ENCODE measurements at regions not wholly inside any gene's neighbourhood (a gene's known extent, or its start where the extent isn't known, plus 50 kb on each side); places are given as distances from the start of the nearest gene placed in this dataset.

DNA sequence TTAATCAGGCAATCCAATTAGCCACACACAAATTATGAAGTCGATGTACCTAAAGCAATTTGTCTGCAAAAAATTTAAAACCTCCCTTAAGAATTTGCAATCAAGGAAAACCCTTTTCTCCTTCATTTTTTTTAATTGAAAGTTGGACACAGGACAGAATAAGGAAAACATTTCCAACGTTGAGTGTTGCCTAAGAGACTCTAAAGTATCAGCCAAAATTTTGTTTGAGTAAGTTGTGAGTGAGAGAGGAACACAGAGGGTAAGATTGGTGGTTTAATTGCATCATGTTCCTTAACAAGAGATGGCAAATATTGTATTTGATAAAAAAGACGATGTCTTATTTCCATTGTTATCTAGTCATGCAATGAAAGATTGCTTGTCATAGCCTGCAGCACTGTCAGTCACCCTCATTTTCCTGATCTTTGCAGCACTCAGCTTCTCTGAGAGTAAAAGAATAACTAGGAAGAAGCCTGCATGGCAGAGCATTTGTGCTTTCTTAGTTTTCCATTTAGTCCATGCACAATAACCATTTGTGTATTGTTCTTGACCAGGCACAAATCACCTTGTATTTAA is 115.5 kb downstream of the ICOS start:
- Histone ChIP-seq H3K4me2 (ENCODE audit: low read depth, low read length, poor library complexity, severe bottlenecking) (no peak overlapping the region), H3K9me3 (ENCODE audit: insufficient read depth, low read depth, low read length) (no peaks in the 10 kb centered on the region), H3K4me3 (ENCODE audit: low read length, poor library complexity, severe bottlenecking) (no peak overlapping the region), H3K9ac (ENCODE audit: low read depth, low read length, poor library complexity, severe bottlenecking) (no peak overlapping the region), H4K20me1 (ENCODE audit: insufficient read depth, low read length, poor library complexity, severe bottlenecking) (no peaks in the 10 kb centered on the region), H3K79me2 (ENCODE audit: insufficient read depth, low read length) (no peaks in the 10 kb centered on the region), H3K27me3 (ENCODE audit: insufficient read depth, low read length, poor library complexity, severe bottlenecking) (no peaks in the 10 kb centered on the region), H3K4me1 (ENCODE audit: insufficient read depth, low read length, poor library complexity, severe bottlenecking) (peaks cover 6% of the 10 kb centered on the region), H3K9me2 (replicated peaks; ENCODE audit: low read depth, low read length) (no peaks in the 10 kb centered on the region), H3F3A (ENCODE audit: low read depth) (no peaks in the 10 kb centered on the region), H2AFZ (ENCODE audit: low read length) (no peak overlapping the region), H3K36me3 (ENCODE audit: insufficient read depth, low read length) (no peaks in the 10 kb centered on the region)
- TF ChIP-seq EZH2phosphoT487 (IDR thresholded peaks at IDR 0.05; ENCODE audit: borderline replicate concordance): no peak
- no peak for TF ChIP-seq CTCF (conservative IDR thresholded peaks at IDR 0.05; ENCODE audit: low read length)

DNA sequence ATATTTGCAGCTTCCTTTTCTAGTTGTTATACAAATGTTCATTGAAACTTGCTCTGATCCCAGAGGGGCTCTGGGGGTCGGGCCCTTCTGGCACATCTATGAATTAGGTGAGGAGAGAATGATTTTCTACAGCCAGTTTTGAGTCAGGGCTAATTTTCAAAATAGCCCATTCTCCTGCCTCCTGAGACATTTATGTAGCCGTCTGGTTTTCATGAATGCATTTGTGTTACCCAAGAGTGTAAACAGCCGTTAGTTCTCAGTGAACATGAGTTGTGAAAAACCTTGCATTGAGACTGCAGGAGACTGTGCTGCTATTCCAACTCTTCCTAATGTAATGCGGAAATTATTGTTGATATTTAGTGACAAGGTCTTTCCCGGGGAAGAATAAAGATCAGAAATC is 122.5 kb downstream of the ICOS start:
- Histone ChIP-seq H3K4me3 (ENCODE audit: low read length, poor library complexity, severe bottlenecking) (no peak overlapping the region), H3K9me3 (ENCODE audit: insufficient read depth, low read depth, low read length) (no peaks in the 10 kb centered on the region), H4K20me1 (ENCODE audit: insufficient read depth, low read length, poor library complexity, severe bottlenecking) (no peaks in the 10 kb centered on the region), H3K9ac (ENCODE audit: low read depth, low read length, poor library complexity, severe bottlenecking) (no peak overlapping the region), H3F3A (ENCODE audit: low read depth) (no peaks in the 10 kb centered on the region), H3K27me3 (ENCODE audit: insufficient read depth, low read length, poor library complexity, severe bottlenecking) (no peaks in the 10 kb centered on the region), H2AFZ (ENCODE audit: low read length) (no peak overlapping the region), H3K36me3 (ENCODE audit: insufficient read depth, low read length) (no peaks in the 10 kb centered on the region), H3K9me2 (replicated peaks; ENCODE audit: low read depth, low read length) (no peaks in the 10 kb centered on the region), H3K4me2 (ENCODE audit: low read depth, low read length, poor library complexity, severe bottlenecking) (no peak overlapping the region), H3K4me1 (ENCODE audit: insufficient read depth, low read length, poor library complexity, severe bottlenecking) (no peaks in the 10 kb centered on the region), H3K79me2 (ENCODE audit: insufficient read depth, low read length) (no peaks in the 10 kb centered on the region)
- TF ChIP-seq EZH2phosphoT487 (IDR thresholded peaks at IDR 0.05; ENCODE audit: borderline replicate concordance) (no peak), CTCF (conservative IDR thresholded peaks at IDR 0.05; ENCODE audit: low read length) (no peak)

GRCh38 chr2:204060841-204061240 is 124.3 kb downstream of the ICOS start:
- H3K27me3 ChIP-seq (ENCODE audit: insufficient read depth, low read length, poor library complexity, severe bottlenecking): no peaks in the 10 kb centered on the region
- H3K79me2 ChIP-seq (ENCODE audit: insufficient read depth, low read length): no peaks in the 10 kb centered on the region
- H2AFZ ChIP-seq (ENCODE audit: low read length): no peak overlapping the region

More at GRCh38 chr2:204060841-204061240, 124.3 kb downstream of the ICOS start:
- Histone ChIP-seq H3K9me3 (ENCODE audit: insufficient read depth, low read depth, low read length) (no peaks in the 10 kb centered on the region), H3K36me3 (ENCODE audit: insufficient read depth, low read length) (no peaks in the 10 kb centered on the region), H3K4me1 (ENCODE audit: insufficient read depth, low read length, poor library complexity, severe bottlenecking) (no peaks in the 10 kb centered on the region), H3K4me2 (ENCODE audit: low read depth, low read length, poor library complexity, severe bottlenecking) (no peak overlapping the region), H3K4me3 (ENCODE audit: low read length, poor library complexity, severe bottlenecking) (no peak overlapping the region), H3K9me2 (replicated peaks; ENCODE audit: low read depth, low read length) (no peaks in the 10 kb centered on the region), H3F3A (ENCODE audit: low read depth) (no peaks in the 10 kb centered on the region), H3K9ac (ENCODE audit: low read depth, low read length, poor library complexity, severe bottlenecking) (no peak overlapping the region), H4K20me1 (ENCODE audit: insufficient read depth, low read length, poor library complexity, severe bottlenecking) (no peaks in the 10 kb centered on the region)
- no peak for TF ChIP-seq CTCF (conservative IDR thresholded peaks at IDR 0.05; ENCODE audit: low read length)
- no peak for TF ChIP-seq EZH2phosphoT487 (IDR thresholded peaks at IDR 0.05; ENCODE audit: borderline replicate concordance)
